Suppressor macrophage treated with lipopolysaccharide for 4 hours (primary cell): ENCODE measurements at regions not wholly inside any gene's neighbourhood (a gene's known extent, or its start where the extent isn't known, plus 50 kb on each side); places are given as distances from the start of the nearest gene placed in this dataset.
"Not testable (repeated sequence)": the region's sequence is repeated elsewhere in the genome, so short reads cannot be mapped to it uniquely, and the experiment has no call there.

Experiments
- DNase-seq: peaks from one replicate; pipeline ENCODE4 v3.0.0-alpha.2; 2020

DNA sequence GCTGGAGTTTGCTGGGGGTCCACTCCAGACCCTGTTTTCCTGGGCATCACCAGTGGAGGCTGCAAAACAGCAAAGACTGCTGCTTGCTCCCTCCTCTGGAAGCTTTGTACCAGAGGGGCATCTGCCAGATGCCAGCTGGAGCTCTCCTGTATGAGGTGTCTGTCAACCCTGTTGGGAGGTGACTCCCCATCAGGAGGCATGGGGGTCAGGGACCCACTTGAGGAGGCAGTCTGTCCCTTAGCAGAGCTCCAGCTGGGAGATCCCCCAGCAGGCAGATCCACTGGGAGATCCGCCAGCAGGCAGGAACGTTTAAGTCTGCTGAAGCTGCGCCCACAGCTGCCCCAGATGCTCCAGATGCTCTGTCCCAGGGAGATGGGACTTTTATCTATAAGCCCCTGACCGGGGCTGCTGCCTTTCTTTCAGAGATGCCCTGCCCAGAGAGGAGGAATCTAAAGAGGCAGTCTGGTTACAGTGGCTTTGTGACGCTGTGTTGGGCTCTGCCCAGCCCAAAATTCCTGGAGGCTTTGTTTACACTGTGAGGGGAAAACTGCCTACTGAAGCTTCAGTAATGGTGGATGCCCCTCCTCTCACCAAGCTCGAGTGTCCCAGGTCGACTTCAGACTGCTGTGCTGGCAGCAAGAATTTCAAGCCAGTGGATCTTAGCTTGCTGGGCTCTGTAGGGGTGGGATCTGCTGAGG lies 260.5 kb upstream of the SLC8A1 start:
- DNase-seq, result not testable (repeated sequence)

GRCh38 chr2:40716879-40717278 lies 265.0 kb upstream of the SLC8A1 start:
- DNase-seq, result no peak

DNA sequence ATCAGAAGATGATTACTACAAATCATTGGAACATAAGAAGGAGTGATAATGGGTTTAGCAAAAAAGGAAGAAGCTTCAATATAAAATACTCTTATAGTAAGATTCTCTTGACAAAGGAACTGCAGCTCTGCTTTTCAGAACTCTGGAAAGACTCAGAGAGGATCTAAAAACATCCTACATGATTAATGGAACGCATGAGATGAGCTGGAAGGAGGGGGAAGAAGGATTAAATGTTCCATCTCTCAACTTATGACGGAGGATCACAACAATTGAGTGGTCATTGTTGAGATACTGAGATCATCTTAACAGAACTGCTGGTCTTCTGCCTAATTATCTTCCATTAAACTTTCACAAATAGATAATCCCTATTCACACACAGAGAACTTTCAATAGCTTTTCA lies 267.5 kb upstream of the SLC8A1 start:
- DNase-seq, result no peak

- no peak for DNase-seq
Measured at GRCh38 chr2:40721595-40721994, 269.7 kb upstream of the SLC8A1 start.

DNA sequence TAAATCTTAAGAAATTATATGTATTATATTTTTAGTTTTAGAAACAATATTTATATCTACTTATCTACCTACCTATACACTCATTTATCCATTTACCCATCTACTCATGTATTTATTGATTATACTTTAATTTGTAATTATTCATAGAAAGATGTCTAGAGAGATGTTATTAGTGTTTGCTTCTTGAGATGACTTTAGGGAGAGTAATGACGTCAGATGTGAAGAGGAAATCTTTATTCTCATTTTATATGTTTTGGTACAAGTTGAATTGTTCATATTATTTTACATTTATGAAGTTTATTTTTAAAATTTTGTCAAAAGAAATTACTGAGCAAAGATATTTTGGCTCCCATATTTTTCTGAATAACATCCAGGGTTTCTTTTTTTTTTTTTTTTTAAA lies 271.3 kb upstream of the SLC8A1 start:
- no peak for DNase-seq

GRCh38 chr2:40725040-40725439 lies 273.1 kb upstream of the SLC8A1 start:
- no peak for DNase-seq

GRCh38 chr2:40725950-40726349 lies 274.1 kb upstream of the SLC8A1 start:
- no peak for DNase-seq

- DNase-seq, result no peak
Measured at GRCh38 chr2:40734797-40735196, 282.9 kb upstream of the SLC8A1 start.

DNA sequence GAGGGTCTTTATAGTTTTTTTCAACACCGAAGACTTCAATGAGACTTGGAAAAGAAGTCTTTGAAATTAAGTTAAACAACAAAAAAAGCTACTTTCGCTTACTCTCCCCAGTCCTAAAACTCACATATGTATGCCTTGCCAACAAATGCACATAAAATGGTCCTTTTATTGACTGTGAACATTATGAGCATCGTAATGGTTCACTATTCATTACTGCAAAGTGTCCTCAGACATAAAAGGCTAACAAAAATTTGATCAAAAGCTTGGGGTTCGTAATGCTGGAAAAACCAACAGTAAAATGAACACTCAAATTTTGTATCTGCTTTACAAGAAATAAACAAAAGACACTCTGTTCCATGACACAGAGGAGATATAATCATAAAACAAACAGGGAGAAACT lies 285.3 kb upstream of the SLC8A1 start:
- no peak for DNase-seq

GRCh38 chr2:40740419-40740818 lies 288.5 kb upstream of the SLC8A1 start:
- no peak for DNase-seq

- DNase-seq, result no peak
Measured at GRCh38 chr2:40741532-40741931, 289.6 kb upstream of the SLC8A1 start.

GRCh38 chr2:40746191-40746590 lies 294.3 kb upstream of the SLC8A1 start:
- no peak for DNase-seq

- DNase-seq, result peak; percentile 58
Measured at GRCh38 chr2:40751981-40752380, 300.1 kb upstream of the SLC8A1 start.

- DNase-seq, result peak; percentile 63
Measured at GRCh38 chr2:40752796-40753195, 300.9 kb upstream of the SLC8A1 start.

DNA sequence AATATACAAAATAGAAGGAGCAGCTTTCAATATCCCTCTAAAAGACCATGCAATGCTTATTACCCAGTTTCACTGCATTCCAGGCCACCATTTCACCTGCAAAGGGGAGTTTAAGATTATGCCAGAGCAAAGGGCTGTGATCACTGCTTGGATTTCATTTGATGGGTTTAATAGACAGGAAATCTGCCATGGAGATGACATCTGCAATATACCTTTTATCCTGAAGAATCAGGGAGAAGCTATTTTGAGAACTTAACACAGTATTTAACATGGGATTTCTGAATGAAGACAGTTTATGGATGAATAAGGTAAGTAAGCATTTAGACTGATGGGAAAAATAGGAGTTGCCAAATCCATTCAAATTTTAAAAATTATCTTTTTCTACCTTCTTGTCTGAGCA lies 303.0 kb upstream of the SLC8A1 start:
- DNase-seq, result no peak

GRCh38 chr2:40758401-40759155 lies 306.7 kb upstream of the SLC8A1 start:
- peak; percentile 82 for DNase-seq

GRCh38 chr2:40760071-40760666 lies 308.3 kb upstream of the SLC8A1 start:
- DNase-seq, result peak; percentile 74

DNA sequence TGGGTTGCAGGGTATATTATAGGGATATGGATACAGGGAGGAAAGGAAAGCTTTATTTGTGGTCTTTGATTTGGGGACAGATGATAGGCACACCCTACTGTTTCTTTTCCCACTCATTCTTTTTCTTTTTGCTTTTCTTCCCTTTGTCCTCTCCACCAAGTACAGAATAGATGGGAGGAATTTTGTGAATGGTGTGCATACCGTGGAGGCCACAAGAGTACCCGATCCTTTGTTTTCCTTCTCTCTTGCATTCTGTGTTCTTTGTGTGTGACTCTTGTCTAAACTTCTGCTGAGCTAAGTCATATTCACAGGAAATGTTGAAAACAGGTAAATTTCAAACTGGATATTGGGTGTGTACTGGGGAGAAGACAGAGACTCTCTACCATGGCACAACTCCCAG lies 321.4 kb upstream of the SLC8A1 start:
- DNase-seq, result no peak

DNA sequence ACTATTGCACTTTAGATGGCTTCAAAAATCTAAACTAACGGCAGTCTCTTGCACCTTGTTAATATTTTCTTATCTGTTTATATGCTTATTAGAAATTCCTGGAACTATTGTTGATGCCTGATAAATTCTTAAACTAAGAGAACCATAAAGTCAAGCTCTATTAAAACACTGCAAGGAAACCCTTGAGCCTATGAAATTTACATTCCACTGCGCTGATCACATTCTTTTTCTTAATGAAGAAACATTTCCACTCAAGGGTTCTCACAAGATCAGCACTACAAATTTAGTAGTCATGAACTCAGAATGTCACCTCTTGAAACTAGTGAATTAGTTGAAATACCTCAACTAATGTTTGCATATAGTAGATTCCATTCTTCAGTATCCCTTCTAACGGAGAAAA lies 331.8 kb upstream of the SLC8A1 start:
- no peak for DNase-seq

GRCh38 chr2:40786636-40787035 lies 334.7 kb upstream of the SLC8A1 start:
- DNase-seq, result no peak

- no peak for DNase-seq
Measured at GRCh38 chr2:40797120-40797519, 345.2 kb upstream of the SLC8A1 start.

- no peak for DNase-seq
Measured at GRCh38 chr2:40803900-40804299, 352.0 kb upstream of the SLC8A1 start.

DNA sequence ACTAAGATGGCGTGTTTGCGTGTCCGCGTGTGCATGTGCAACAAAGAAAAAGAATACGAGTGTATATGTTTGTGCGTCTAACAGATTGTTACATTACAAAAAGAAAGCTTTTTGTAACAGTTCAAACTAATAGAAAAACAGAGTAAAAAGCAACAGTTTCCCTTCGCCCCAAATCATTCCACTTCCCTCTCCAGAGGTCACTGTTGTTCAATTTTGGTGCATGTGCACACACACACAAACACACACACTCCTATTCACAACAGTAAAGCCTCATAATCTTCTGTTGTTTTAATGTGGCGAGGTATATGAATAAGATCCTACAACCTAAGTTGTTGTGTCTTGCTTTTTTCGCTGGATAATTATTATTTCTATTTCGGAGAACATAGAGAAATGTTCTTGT lies 357.3 kb upstream of the SLC8A1 start:
- no peak for DNase-seq

DNA sequence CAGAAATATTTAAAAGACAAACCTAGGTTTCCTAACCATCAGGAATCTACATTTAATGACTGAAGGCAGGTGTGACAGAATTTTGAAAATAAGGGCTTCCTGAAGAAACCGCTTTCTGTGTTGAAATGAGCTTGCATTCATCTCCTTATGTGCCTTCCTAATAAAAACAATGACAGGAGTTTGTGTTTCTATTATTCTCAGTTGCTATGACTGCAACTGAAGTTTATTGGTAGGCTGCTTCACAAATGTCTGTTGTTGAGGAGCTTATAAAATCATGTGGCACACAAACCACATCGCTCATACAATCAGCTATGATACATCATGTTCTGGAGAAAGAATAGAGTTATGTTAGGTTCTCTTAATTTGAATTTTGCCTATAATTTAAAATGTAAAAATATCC lies 362.7 kb upstream of the SLC8A1 start:
- DNase-seq, result no peak
